Ovary (tissue), 7 donors: ENCODE measurements at regions not wholly inside any gene's neighbourhood (a gene's known extent, or its start where the extent isn't known, plus 50 kb on each side); places are given as distances from the start of the nearest gene placed in this dataset.

ENCODE experiments used
- DNase-seq, 5 donors: peaks; one replicate each; pipeline ENCODE4 v3.0.0-alpha.2; 2019 to 2020
- H3K27ac ChIP-seq, 2 donors: fragments of 200-600 bp; one replicate each; pipeline versions ENCODE4 v1.5.1 to v1.8.0; 2019 to 2022
- H3K27me3 ChIP-seq: fragments of 200-600 bp; one replicate; pipeline ENCODE4 v1.8.0; 2022
- H3K36me3 ChIP-seq: fragments of 200-600 bp; sonication (generic); one replicate; pipeline ENCODE4 v1.5.1; 2019
- H3K4me1 ChIP-seq: one replicate; pipeline ENCODE4 v1.8.1; 2013; ENCODE audit warnings: mild to moderate bottlenecking, moderate library complexity; ENCODE audit not compliant: insufficient read depth
- H3K4me3 ChIP-seq: fragments of 200-600 bp; sonication (generic); one replicate; pipeline ENCODE4 v1.5.1; 2017
- H3K9me3 ChIP-seq, 2 donors: fragments of 200-600 bp in 1 of 2; sonication (generic) in 1 of 2; one replicate each; pipeline versions ENCODE4 v1.5.1 to v1.8.1; 2013 to 2019; ENCODE audit warnings: mild to moderate bottlenecking in 1 of 2, moderate library complexity in 1 of 2
- EP300 ChIP-seq: sonication (generic); formaldehyde crosslinking; IDR thresholded peaks from one replicate; pipeline ENCODE4 v1.6.1; 2017; ENCODE audit warnings: antibody characterized with exemption
- POLR2A ChIP-seq: fragments of 450-650 bp; IDR thresholded peaks from one replicate; pipeline ENCODE4 v1.6.1; 2017; ENCODE audit warnings: antibody characterized with exemption, mild to moderate bottlenecking, moderate library complexity
- WGBS, 3 donors: extraction: QIAGEN DNeasy Blood & Tissue Kit in 1 of 3; methylation state at CpG; one replicate each; pipeline versions ENCODE4 v1.1.5 to v1.1.7; 2013 to 2017; 5-methylcytosine and 5-hydroxymethylcytosine counted together
- intact Hi-C, 4 donors: fragments of 100-400 bp; cut with DNase I; formaldehyde crosslinking; loops; one replicate each; pipeline versions ENCODE4 v1.11.0 to v1.15.1; 2022 to 2023
- donor health status: DM: no; HTN: no; CAD: no; lungs with moderate emphysema.
- donor health status: DM: no; HTN: no; CAD: no.
- donor health status: Bipolar disorder and iron deficiency.
- donor health status: DM: no; HTN: no; CAD: no.
- donor health status: DM: yes; HTN: yes; CAD: no.

- WGBS, 3 donors = 64 to 65% (median 64%) methylated on average over 2 of the region's 2 CpGs
- no peaks in the 10 kb centered on the region for H3K9me3 ChIP-seq
- no peak for DNase-seq
- H3K27me3 ChIP-seq = no peaks in the 10 kb centered on the region
- no peak overlapping the region for H3K27ac ChIP-seq
- intact Hi-C loops = no loop called here
- no peaks in the 10 kb centered on the region for H3K36me3 ChIP-seq
- H3K4me1 ChIP-seq = no peaks in the 10 kb centered on the region
- TF ChIP-seq POLR2A = no peak
- TF ChIP-seq EP300 = no peak
- no peak overlapping the region for H3K4me3 ChIP-seq
Measured at GRCh38 chr6:151186804-151187330, 52.9 kb upstream of the AKAP12 start.
